NT2/D1 (cell line): ENCODE measurements at regions not wholly inside any gene's neighbourhood (a gene's known extent, or its start where the extent isn't known, plus 50 kb on each side); places are given as distances from the start of the nearest gene placed in this dataset.

Source experiments
- SUZ12 ChIP-seq: IDR thresholded peaks from 2 replicates; pipeline ENCODE4 v1.6.1; 2011; ENCODE audit not compliant: insufficient read length, insufficient read depth; ENCODE audit errors: extremely low read depth
- ZNF274 ChIP-seq: IDR thresholded peaks from 2 replicates; pipeline ENCODE4 v1.6.1; 2011; ENCODE audit warnings: mild to moderate bottlenecking, low read depth, low read length

DNA sequence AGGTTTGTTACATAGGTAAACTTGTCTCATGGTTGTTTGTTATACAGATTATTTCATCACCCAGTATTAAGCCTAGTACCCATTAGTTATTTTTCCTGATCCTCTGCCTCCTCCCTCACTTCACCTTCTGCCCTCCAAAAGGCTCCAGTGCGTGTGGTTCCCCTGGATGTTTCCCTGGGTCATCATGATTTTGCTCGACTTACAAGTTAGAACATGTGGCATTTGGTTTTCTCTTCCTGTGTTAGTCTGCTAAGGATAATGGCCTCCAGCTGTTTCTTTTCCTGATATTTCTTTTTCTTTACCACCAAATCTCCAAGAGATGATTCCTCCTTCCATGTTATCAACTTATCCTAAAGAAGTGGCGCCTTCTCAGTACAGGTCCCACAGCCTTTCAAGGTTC is 543.1 kb upstream of the ADGRL3 start:
- TF ChIP-seq ZNF274 (no peak), SUZ12 (no peak)
